ENCODE measurements at regions not wholly inside any gene's neighbourhood (a gene's known extent, or its start where the extent isn't known, plus 50 kb on each side); places are given as distances from the start of the nearest gene placed in this dataset.

DNA sequence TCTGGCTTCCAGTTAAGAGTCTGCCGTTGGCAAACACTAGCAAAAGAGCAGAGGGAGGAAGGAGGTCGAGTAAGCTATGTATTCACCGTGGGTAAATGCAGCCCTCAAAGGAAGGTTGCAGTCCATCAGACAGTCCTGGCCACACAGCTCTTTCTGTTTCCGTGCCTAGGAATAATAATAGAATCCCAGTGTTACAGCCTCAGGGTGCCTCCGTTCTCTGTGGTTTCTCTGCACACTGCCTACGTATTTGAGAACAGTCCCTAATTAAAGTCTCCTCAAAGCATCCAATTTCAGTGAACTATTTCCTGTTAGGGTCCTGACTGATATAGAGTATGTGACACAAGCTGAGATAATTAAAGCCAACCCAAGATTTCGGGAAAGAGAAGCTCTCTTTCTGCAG, 176.7 kb downstream of the GPAM start:
- H3K4me1 Mint-ChIP-seq = peaks cover 8% of the 10 kb centered on the region

More for the DNA sequence above, 176.7 kb downstream of the GPAM start:
- Histone ChIP-seq H3K4me1 (ENCODE audit: insufficient read depth) (peaks cover 4% of the 10 kb centered on the region), H3K79me2 (replicated peaks; ENCODE audit: insufficient read depth) (no peaks in the 10 kb centered on the region), H4K20me1 (replicated peaks; ENCODE audit: insufficient read depth) (no peaks in the 10 kb centered on the region), H3K27ac (ENCODE audit: low read depth) (no peak overlapping the region), H3K36me3 (ENCODE audit: insufficient read depth) (no peaks in the 10 kb centered on the region), H3K4me3 (no peak overlapping the region), H3K27me3 (ENCODE audit: insufficient read depth) (no peaks in the 10 kb centered on the region), H3K4me2 (no peak overlapping the region), H2AFZ (no peak overlapping the region), H3K9me2 (ENCODE audit: insufficient read depth) (0 out of 2 replicates have a peak, but pooled peaks cover 5% of the 10 kb centered on the region), H3F3A (replicated peaks; ENCODE audit: low read depth) (no peaks in the 10 kb centered on the region)
- TF ChIP-seq POLR2AphosphoS5 (IDR thresholded peaks at IDR 0.05; ENCODE audit: low read depth) (no peak), ZNF331 (CRISPR knock-in tag; IDR thresholded peaks at IDR 0.05; ENCODE audit: low read depth) (no peak), STAT1 (IDR thresholded peaks at IDR 0.05; ENCODE audit: unreplicated experiment) (no peak), EZH2phosphoT487 (IDR thresholded peaks at IDR 0.05; ENCODE audit: unreplicated experiment) (no peak), CTCF (conservative IDR thresholded peaks at IDR 0.05; ENCODE audit: low read depth in 2 of 2) (no peak), ETS1 (IDR thresholded peaks at IDR 0.05) (no peak), ZNF462 (CRISPR knock-in tag; IDR thresholded peaks at IDR 0.05) (no peak), EZH2 (IDR thresholded peaks at IDR 0.05; ENCODE audit: low read depth, unreplicated experiment) (no peak)
- no peaks in the 10 kb centered on the region for H3K36me3 Mint-ChIP-seq (ENCODE audit: low read depth)
- no peak overlapping the region for H3K4me3 Mint-ChIP-seq
- H3K27me3 Mint-ChIP-seq (ENCODE audit: insufficient read depth, low read depth, poor library complexity) = no peaks in the 10 kb centered on the region
- H3K9me3 Mint-ChIP-seq = no peaks in the 10 kb centered on the region
- DNase-seq (ENCODE audit: low spot score) = no peak
- no peak overlapping the region for H3K27ac Mint-ChIP-seq
- no peak for ATAC-seq
